GM12865 (cell line): ENCODE measurements at regions not wholly inside any gene's neighbourhood (a gene's known extent, or its start where the extent isn't known, plus 50 kb on each side); places are given as distances from the start of the nearest gene placed in this dataset.

Experiments used
- DNase-seq: peaks from one replicate; pipeline ENCODE4 v3.0.0; 2010; ENCODE audit warnings: low read depth
- H3K4me3 ChIP-seq: 2 replicates; pipeline ENCODE4 v1.5.1; 2011; ENCODE audit warnings: mild to moderate bottlenecking, low read depth, low read length, control low read depth
- TF ChIP-seq, protein P1 (sequence below): IDR thresholded peaks from 2 replicates; pipeline ENCODE4 v1.5.1; 2011; ENCODE audit warnings: low read length, control low read depth, low read depth, inconsistent platforms; ENCODE audit not compliant: insufficient read depth; ENCODE audit errors: missing control alignments

DNA sequence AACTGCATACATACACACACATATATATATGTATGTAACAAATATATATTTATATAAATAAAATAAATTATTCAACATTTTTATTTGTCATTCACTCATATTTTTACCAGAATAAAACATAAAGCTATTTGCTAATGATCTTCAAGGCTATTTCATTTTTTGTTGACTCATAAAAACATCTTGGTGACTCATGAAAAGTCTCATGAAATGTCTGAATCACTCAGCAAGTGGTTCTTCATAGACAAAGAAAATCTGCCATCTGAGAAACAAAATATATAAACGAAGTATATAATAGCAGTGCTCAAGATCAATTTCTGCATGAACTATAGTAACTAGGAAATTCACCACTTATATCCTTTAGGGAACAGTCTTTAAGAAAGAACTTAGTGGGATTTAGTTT, 764.8 kb upstream of the FAT3 start:
- TF ChIP-seq, protein P1, sequence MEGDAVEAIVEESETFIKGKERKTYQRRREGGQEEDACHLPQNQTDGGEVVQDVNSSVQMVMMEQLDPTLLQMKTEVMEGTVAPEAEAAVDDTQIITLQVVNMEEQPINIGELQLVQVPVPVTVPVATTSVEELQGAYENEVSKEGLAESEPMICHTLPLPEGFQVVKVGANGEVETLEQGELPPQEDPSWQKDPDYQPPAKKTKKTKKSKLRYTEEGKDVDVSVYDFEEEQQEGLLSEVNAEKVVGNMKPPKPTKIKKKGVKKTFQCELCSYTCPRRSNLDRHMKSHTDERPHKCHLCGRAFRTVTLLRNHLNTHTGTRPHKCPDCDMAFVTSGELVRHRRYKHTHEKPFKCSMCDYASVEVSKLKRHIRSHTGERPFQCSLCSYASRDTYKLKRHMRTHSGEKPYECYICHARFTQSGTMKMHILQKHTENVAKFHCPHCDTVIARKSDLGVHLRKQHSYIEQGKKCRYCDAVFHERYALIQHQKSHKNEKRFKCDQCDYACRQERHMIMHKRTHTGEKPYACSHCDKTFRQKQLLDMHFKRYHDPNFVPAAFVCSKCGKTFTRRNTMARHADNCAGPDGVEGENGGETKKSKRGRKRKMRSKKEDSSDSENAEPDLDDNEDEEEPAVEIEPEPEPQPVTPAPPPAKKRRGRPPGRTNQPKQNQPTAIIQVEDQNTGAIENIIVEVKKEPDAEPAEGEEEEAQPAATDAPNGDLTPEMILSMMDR, result no peak
- no peak for DNase-seq
- no peak overlapping the region for H3K4me3 ChIP-seq

DNA sequence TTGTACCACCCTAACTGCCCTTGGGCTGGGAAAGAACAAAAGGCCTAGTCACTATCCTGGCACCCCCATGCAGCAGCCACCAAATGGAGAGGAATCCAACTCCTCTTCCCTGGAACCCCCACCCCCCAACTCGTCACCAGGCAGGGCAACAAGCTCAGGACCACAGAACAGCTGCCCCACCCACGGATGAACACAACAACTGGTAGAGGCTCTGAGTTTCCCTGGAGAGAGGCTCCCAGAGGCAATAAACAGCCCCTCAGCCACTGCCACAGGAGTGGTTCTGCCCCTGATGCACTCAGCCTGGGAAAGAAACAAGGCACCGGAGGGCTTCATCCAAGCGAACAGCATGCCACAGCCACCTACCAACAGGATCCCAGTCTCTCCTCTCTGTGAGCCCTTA, 778.4 kb upstream of the FAT3 start:
- no peak overlapping the region for H3K4me3 ChIP-seq
- TF ChIP-seq, protein P1, result no peak
- no peak for DNase-seq

DNA sequence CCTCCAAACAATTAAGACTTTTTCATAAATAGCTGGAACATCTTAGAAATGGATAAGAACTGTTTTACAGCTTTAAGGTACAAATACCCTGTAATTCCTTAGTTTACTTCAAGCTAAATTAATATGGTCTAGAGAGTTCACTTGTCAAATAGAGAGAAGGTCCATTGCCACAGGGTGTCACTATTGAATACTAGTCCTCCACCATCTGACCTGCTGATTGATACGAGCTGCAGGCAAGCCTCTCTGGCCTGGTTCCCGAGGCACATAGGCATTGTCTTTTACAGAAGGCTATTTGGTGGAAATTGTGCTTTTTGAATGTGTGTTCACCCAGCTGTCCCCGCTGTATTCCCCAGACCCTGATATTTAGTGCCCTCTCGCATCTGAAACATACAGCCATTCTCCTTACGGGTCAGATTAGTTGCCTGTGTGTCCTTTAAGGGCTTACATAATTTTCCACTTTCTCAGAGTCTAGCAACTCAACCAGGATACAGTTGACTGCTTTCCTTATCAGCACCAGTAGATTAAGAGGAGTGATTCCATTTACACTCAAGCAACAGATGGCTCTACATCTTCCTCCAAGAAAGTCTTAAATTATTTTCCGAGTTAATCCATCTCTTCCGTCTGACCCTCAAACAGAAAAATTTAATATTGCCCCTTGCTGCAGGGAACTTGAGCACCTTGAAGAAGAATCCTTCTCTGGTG, 788.8 kb upstream of the FAT3 start:
- DNase-seq, result no peak
- H3K4me3 ChIP-seq, result no peak overlapping the region
- TF ChIP-seq, protein P1, result no peak

DNA sequence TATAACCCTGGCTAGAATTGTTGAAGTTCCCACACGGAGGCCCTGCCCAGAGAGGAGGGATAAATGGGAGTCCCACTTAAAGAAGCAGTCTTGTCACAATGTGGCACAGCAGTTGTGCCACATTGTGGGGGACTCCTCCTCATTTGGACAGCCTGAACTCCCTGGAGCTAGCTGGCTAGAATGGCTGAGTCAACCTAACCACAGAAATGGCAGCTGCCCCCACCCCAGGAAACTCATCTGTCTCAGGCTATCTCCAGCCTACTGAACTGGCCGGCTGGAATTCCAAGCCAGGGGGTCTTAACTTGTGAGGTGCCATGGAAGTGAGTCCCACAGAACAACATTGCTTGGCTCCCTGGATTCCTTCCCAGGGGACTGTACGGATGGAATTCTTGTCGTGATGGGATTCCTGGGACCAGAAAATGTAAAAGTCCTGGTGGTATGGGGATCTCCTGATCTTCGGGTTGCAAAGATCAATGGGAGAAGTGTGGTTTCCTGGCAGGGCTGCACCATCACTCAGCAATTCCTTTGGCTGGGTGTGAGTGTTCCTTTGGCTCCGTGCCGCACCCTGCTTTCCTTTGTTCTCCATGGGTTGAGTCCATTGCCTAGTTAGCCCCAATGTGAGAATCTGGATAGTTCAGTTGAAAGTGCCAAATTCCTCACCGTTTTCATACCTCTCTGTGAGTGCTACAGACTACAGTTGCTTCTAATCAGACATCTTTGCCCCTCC, 791.2 kb upstream of the FAT3 start:
- no peak for DNase-seq
- TF ChIP-seq, protein P1, result no peak
- no peak overlapping the region for H3K4me3 ChIP-seq

DNA sequence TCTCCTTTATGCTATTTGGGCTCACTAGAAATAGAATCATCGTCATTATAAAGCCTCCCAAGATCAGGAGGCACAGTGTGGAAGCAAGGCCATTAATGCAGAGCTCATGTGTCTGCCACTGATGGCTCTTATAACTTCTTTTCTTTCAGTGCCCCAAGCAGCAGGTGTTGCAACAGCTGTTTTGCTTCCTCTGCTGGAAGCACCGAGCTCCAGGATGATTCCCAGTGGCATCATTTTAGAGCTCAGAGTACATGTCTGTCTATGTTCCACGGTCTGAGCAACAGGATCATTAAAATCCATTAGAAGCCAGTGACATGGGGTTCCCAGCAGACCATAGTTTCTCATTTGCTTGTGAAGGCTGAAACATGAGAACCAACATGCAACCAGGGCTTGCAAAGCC, 803.0 kb upstream of the FAT3 start:
- DNase-seq, result no peak
- H3K4me3 ChIP-seq, result no peak overlapping the region
- TF ChIP-seq, protein P1, result no peak

DNA sequence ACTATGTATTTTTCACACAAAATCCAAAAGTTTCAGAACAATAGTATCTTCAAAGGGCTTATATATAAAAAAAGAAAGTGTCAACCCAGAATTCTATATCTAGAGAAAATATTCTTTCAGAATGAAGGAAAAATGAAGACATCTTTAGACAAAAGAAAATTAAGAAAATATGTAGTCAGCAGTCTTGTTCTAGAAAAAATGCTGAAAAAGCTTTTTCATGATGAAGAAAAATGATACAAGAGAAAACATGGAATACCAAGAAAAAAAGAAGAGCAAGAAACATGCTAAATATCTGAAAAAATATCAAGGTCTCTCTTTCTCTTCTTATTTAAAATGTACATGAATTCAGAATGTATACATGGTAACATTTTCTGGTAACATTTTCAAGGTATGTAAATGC, 816.8 kb upstream of the FAT3 start:
- TF ChIP-seq, protein P1, result no peak
- H3K4me3 ChIP-seq, result no peak overlapping the region
- no peak for DNase-seq
